ENCODE measurements at regions not wholly inside any gene's neighbourhood (a gene's known extent, or its start where the extent isn't known, plus 50 kb on each side); places are given as distances from the start of the nearest gene placed in this dataset.

DNA sequence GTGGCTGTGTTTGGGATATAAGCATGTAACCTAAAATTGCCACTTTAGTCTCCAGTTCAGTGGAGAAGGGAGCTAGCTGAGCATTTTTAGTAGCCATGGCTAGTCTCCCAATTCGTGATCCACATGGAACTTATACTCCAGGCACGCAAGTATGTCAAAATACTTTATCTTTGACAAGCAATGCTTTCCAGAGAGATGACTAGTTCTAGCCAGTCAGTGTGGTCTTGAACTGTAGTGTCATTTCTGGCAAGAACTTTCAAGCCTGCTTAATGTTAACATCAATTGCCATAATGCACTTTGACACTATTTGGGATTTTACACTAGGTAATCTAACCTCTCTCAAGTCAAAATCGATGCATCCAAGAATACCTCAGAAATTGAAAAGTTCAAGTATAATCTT lies 660.0 kb downstream of the PTPRC start:
- no peaks in the 10 kb centered on the region for H3K9me3 ChIP-seq (ENCODE audit: insufficient read depth, low read length)
- H3K27me3 ChIP-seq (ENCODE audit: low read depth, low read length) = no peaks in the 10 kb centered on the region
- TF ChIP-seq CTCF (IDR thresholded peaks at IDR 0.05; ENCODE audit: low read depth, low read length) (no peak), EZH2phosphoT487 (IDR thresholded peaks at IDR 0.05; ENCODE audit: low read depth) (no peak)
- no peak overlapping the region for H2AFZ ChIP-seq (ENCODE audit: low read depth, low read length)
- H4K20me1 ChIP-seq (ENCODE audit: insufficient read depth, low read length) = no peaks in the 10 kb centered on the region
- peaks cover 4% of the 10 kb centered on the region; the same call in 1 of the 2 replicates for H3K4me1 ChIP-seq (ENCODE audit: low read length)
- H3K79me2 ChIP-seq (ENCODE audit: low read length) = no peaks in the 10 kb centered on the region
- H3K4me2 ChIP-seq (ENCODE audit: low read length) = no peak overlapping the region
- no peak overlapping the region for H3K9ac ChIP-seq (ENCODE audit: low read length)
- H3K4me3 ChIP-seq (ENCODE audit: low read length) = no peak overlapping the region
- H3K27ac ChIP-seq (ENCODE audit: low read length) = no peak overlapping the region
- no peaks in the 10 kb centered on the region for H3K36me3 ChIP-seq (replicated peaks; ENCODE audit: low read depth, low read length)

GRCh38 chr1:199301472-199302217 lies 662.8 kb downstream of the PTPRC start:
- Histone ChIP-seq H3K4me2 (ENCODE audit: low read length) (no peak overlapping the region), H3K27ac (ENCODE audit: low read length) (no peak overlapping the region), H3K9me3 (ENCODE audit: insufficient read depth, low read length) (no peaks in the 10 kb centered on the region), H3K27me3 (ENCODE audit: low read depth, low read length) (0 out of 2 replicates have a peak, but pooled peaks cover 9% of the 10 kb centered on the region), H3K79me2 (ENCODE audit: low read length) (no peaks in the 10 kb centered on the region), H3K36me3 (replicated peaks; ENCODE audit: low read depth, low read length) (no peaks in the 10 kb centered on the region), H4K20me1 (ENCODE audit: insufficient read depth, low read length) (no peaks in the 10 kb centered on the region), H3K4me3 (ENCODE audit: low read length) (no peak overlapping the region), H3K4me1 (ENCODE audit: low read length) (peaks cover 6% of the 10 kb centered on the region; the same call in 1 of the 2 replicates), H2AFZ (ENCODE audit: low read depth, low read length) (no peak overlapping the region), H3K9ac (ENCODE audit: low read length) (no peak overlapping the region)
- TF ChIP-seq CTCF (IDR thresholded peaks at IDR 0.05; ENCODE audit: low read depth, low read length) (no peak), EZH2phosphoT487 (IDR thresholded peaks at IDR 0.05; ENCODE audit: low read depth) (no peak)

DNA sequence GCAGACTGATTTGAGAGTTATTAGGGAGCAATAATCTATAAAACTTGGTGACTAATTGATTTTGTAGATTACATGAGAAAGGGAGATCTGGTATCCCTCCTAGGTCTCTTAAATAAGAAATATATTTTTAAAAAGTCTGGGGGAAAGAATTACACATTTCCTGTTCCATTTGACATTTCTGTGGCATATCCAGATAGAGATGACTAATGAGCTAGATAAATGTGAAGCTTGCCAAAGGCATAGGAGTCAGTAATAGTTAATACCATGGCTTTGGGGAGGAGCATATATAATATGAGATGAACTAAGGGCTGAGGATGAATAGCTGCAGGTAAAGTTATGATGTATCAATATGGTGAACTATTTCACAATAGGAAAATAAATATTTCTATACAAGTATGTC lies 663.7 kb downstream of the PTPRC start:
- no peak overlapping the region for H2AFZ ChIP-seq (ENCODE audit: low read depth, low read length)
- H4K20me1 ChIP-seq (ENCODE audit: insufficient read depth, low read length) = no peaks in the 10 kb centered on the region
- no peak overlapping the region for H3K4me2 ChIP-seq (ENCODE audit: low read length)
- no peak overlapping the region for H3K9ac ChIP-seq (ENCODE audit: low read length)
- no peaks in the 10 kb centered on the region for H3K36me3 ChIP-seq (replicated peaks; ENCODE audit: low read depth, low read length)
- no peak overlapping the region for H3K27ac ChIP-seq (ENCODE audit: low read length)
- no peak for TF ChIP-seq EZH2phosphoT487 (IDR thresholded peaks at IDR 0.05; ENCODE audit: low read depth)
- no peak for TF ChIP-seq CTCF (IDR thresholded peaks at IDR 0.05; ENCODE audit: low read depth, low read length)
- no peaks in the 10 kb centered on the region for H3K9me3 ChIP-seq (ENCODE audit: insufficient read depth, low read length)
- no peak overlapping the region for H3K4me3 ChIP-seq (ENCODE audit: low read length)
- no peaks in the 10 kb centered on the region for H3K79me2 ChIP-seq (ENCODE audit: low read length)
- peaks cover 9% of the 10 kb centered on the region for H3K4me1 ChIP-seq (ENCODE audit: low read length)
- 0 out of 2 replicates have a peak, but pooled peaks cover 9% of the 10 kb centered on the region for H3K27me3 ChIP-seq (ENCODE audit: low read depth, low read length)

DNA sequence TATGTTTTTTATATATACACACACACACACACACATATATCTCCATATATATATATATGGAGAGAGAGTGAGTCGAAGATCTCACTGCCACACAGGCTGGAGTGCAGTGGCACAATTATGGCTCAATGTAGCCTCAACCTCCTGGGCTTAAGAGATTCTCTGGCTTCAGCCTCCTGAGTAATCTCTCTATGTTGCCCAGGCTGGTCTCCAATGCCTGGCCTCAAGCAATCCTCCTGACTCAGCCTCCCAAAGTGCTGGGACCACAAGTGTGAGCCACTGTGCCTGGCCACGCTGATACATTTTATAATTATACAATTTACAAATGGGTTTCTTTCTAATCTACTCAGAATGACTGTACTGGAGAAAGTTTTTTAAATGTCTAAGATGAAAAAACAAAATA lies 664.2 kb downstream of the PTPRC start:
- 0 out of 2 replicates have a peak, but pooled peaks cover 9% of the 10 kb centered on the region for H3K27me3 ChIP-seq (ENCODE audit: low read depth, low read length)
- no peak overlapping the region for H3K4me2 ChIP-seq (ENCODE audit: low read length)
- peaks cover 14% of the 10 kb centered on the region for H3K4me1 ChIP-seq (ENCODE audit: low read length)
- H2AFZ ChIP-seq (ENCODE audit: low read depth, low read length) = no peak overlapping the region
- no peaks in the 10 kb centered on the region for H3K9me3 ChIP-seq (ENCODE audit: insufficient read depth, low read length)
- TF ChIP-seq CTCF (IDR thresholded peaks at IDR 0.05; ENCODE audit: low read depth, low read length) (no peak), EZH2phosphoT487 (IDR thresholded peaks at IDR 0.05; ENCODE audit: low read depth) (no peak)
- no peak overlapping the region for H3K27ac ChIP-seq (ENCODE audit: low read length)
- H4K20me1 ChIP-seq (ENCODE audit: insufficient read depth, low read length) = no peaks in the 10 kb centered on the region
- no peak overlapping the region for H3K9ac ChIP-seq (ENCODE audit: low read length)
- no peaks in the 10 kb centered on the region for H3K79me2 ChIP-seq (ENCODE audit: low read length)
- H3K36me3 ChIP-seq (replicated peaks; ENCODE audit: low read depth, low read length) = no peaks in the 10 kb centered on the region
- no peak overlapping the region for H3K4me3 ChIP-seq (ENCODE audit: low read length)

Measured in OCI-LY3 (cell line).